Cerebellar cortex (tissue), 1 donor: ENCODE measurements at regions not wholly inside any gene's neighbourhood (a gene's known extent, or its start where the extent isn't known, plus 50 kb on each side); places are given as distances from the start of the nearest gene placed in this dataset.

Experiments
- DNase-seq: peaks from one replicate; pipeline ENCODE4 v3.0.0-alpha.2; 2015; ENCODE audit warnings: low spot score

- no peak for DNase-seq
These were observed 349.0 kb downstream of the BRINP1 start for GRCh38 chr9:119020284-119020683.

GRCh38 chr9:119020730-119021333 lies 348.4 kb downstream of the BRINP1 start:
- DNase-seq: no peak

GRCh38 chr9:119026120-119026519 lies 343.1 kb downstream of the BRINP1 start:
- DNase-seq: peak; percentile 93

GRCh38 chr9:119027901-119028699 lies 341.1 kb downstream of the BRINP1 start:
- DNase-seq: no peak

- DNase-seq: no peak
These were observed 339.3 kb downstream of the BRINP1 start for GRCh38 chr9:119029886-119030285.

GRCh38 chr9:119033596-119033995 lies 335.6 kb downstream of the BRINP1 start:
- no peak for DNase-seq

- DNase-seq: no peak
These were observed 332.3 kb downstream of the BRINP1 start for GRCh38 chr9:119036969-119037368.

GRCh38 chr9:119043996-119044395 lies 325.2 kb downstream of the BRINP1 start:
- no peak for DNase-seq

- no peak for DNase-seq
These were observed 324.4 kb downstream of the BRINP1 start for GRCh38 chr9:119044806-119045205.

GRCh38 chr9:119047513-119048307 lies 321.5 kb downstream of the BRINP1 start:
- no peak for DNase-seq

- no peak for DNase-seq
These were observed 319.0 kb downstream of the BRINP1 start for GRCh38 chr9:119050281-119050680.

- peak; percentile 1 for DNase-seq
These were observed 316.8 kb downstream of the BRINP1 start for GRCh38 chr9:119052339-119053030.

GRCh38 chr9:119053070-119053469 lies 316.2 kb downstream of the BRINP1 start:
- DNase-seq: no peak

GRCh38 chr9:119060629-119061385 lies 308.4 kb downstream of the BRINP1 start:
- DNase-seq: no peak

- DNase-seq: no peak
These were observed 297.6 kb downstream of the BRINP1 start for GRCh38 chr9:119071636-119072035.

GRCh38 chr9:119074017-119074416 lies 295.2 kb downstream of the BRINP1 start:
- no peak for DNase-seq

GRCh38 chr9:119078015-119078414 lies 291.2 kb downstream of the BRINP1 start:
- DNase-seq: no peak

GRCh38 chr9:119083673-119084072 lies 285.6 kb downstream of the BRINP1 start:
- DNase-seq: no peak

GRCh38 chr9:119086590-119086989 lies 282.6 kb downstream of the BRINP1 start:
- DNase-seq: no peak

GRCh38 chr9:119088002-119088547 lies 281.2 kb downstream of the BRINP1 start:
- DNase-seq: no peak

- DNase-seq: no peak
These were observed 278.2 kb downstream of the BRINP1 start for GRCh38 chr9:119091074-119091473.
